HepG2 (cell line): ENCODE measurements at regions not wholly inside any gene's neighbourhood (a gene's known extent, or its start where the extent isn't known, plus 50 kb on each side); places are given as distances from the start of the nearest gene placed in this dataset.

Experiments
- ATAC-seq: fragments of 200-7000 bp; cut with Tn5 transposase; 3 replicates; pipeline ENCODE4 v1.9.1; 2020; ENCODE audit warnings: mild to moderate bottlenecking, moderate library complexity
- BruUV-seq: library from RNA; stranded (reverse); fragments of 400-500 nt; replicated peaks from 2 replicates; lab custom pipeline; 2021; lab: Mats Ljungman, UMichigan
- CTCF ChIA-PET: fragments of 300-600 bp; formaldehyde crosslinking; extraction: SDS; loops from one replicate; lab custom pipeline; 2021; ENCODE audit warnings: low total read pairs, inconsistent platforms, low intra/inter-chr PET ratio; lab: Yijun Ruan, JAX
- POLR2A ChIA-PET: fragments of 350-600 bp; sonication (Branson Sonifier 250); formaldehyde crosslinking; loops from one replicate; lab custom pipeline; 2020; ENCODE audit warnings: antibody characterized with exemption, inconsistent platforms; lab: Yijun Ruan, JAX
- DNase-seq: peaks from one replicate; pipeline ENCODE4 v3.0.0-alpha.2; 2015; ENCODE audit warnings: low spot score
- FAIRE-seq: peaks from 3 replicates; lab custom pipeline; 2011; peaks lifted over from hg19 to GRCh38; lab: Jason Lieb, UNC
- H2AFZ ChIP-seq: one replicate; pipeline ENCODE4 v1.6.1; 2011; ENCODE audit warnings: low read length, inconsistent platforms
- H3K27ac ChIP-seq: fragments of 300-600 bp; 3 replicates; pipeline ENCODE4 v1.8.0; 2011; ENCODE audit warnings: mixed run types, mild to moderate bottlenecking, mixed read lengths, low read length, inconsistent platforms; ENCODE audit not compliant: insufficient read depth; ENCODE audit errors: extremely low read length
- H3K27me3 ChIP-seq, 2 experiments: fragments of 200-600 bp in 1 of 2; 2 replicates in 1 of 2; 3 replicates in 1 of 2; pipeline versions ENCODE4 v1.6.0 to v1.8.0; 2011; ENCODE audit warnings: low read length in 2 of 2, mild to moderate bottlenecking in 2 of 2, moderate library complexity in 2 of 2, inconsistent platforms in 1 of 2; ENCODE audit not compliant: insufficient read depth in 2 of 2, control insufficient read depth in 1 of 2
- H3K36me3 ChIP-seq, 2 experiments: fragments of 200-600 bp in 1 of 2; replicated peaks in 1 of 2; 2 replicates in 1 of 2; 3 replicates in 1 of 2; pipeline versions ENCODE4 v1.5.1 to v1.8.0; 2011; ENCODE audit warnings: low read length in 2 of 2, inconsistent platforms in 1 of 2; ENCODE audit not compliant: insufficient read depth in 2 of 2, control insufficient read depth in 1 of 2
- H3K4me1 ChIP-seq: 2 replicates; pipeline ENCODE4 v1.5.1; 2012; ENCODE audit warnings: low read length, inconsistent platforms; ENCODE audit not compliant: insufficient read depth
- H3K4me2 ChIP-seq: 2 replicates; pipeline ENCODE4 v1.6.0; 2011; ENCODE audit warnings: low read depth, low read length, inconsistent platforms
- H3K4me3 ChIP-seq, 3 experiments: fragments of 200-600 bp in 1 of 3; sonication (generic), shearing (Covaris generic) in 1 of 3; replicated peaks in 1 of 3; 2 replicates each; pipeline ENCODE4 v1.5.1; 2011 to 2016; ENCODE audit warnings: low read length in 3 of 3, inconsistent platforms in 2 of 3, low read depth in 2 of 3, mild to moderate bottlenecking in 2 of 3, control low read depth in 1 of 3, mixed read lengths in 1 of 3; ENCODE audit not compliant: insufficient read depth in 1 of 3
- H3K79me2 ChIP-seq: one replicate; pipeline ENCODE4 v1.6.1; 2011; ENCODE audit warnings: low read length, inconsistent platforms; ENCODE audit not compliant: insufficient read depth
- H3K9ac ChIP-seq: 2 replicates; pipeline ENCODE4 v1.6.0; 2011; ENCODE audit warnings: mild to moderate bottlenecking, low read depth, low read length, inconsistent platforms; ENCODE audit not compliant: insufficient read depth
- H3K9me3 ChIP-seq: 2 replicates; pipeline ENCODE4 v1.5.1; 2012; ENCODE audit warnings: mild to moderate bottlenecking, low read length
- H4K20me1 ChIP-seq: 2 replicates; pipeline ENCODE4 v1.6.0; 2011; ENCODE audit warnings: inconsistent platforms, mild to moderate bottlenecking, low read length, moderate library complexity; ENCODE audit not compliant: insufficient read depth
- ARID3A ChIP-seq: IDR thresholded peaks from 2 replicates; pipeline ENCODE4 v1.6.1; 2012; ENCODE audit warnings: low read depth, low read length, improper control_type of control experiment
- BORCS8-MEF2B ChIP-seq: sonication (generic); formaldehyde crosslinking; IDR thresholded peaks from 2 replicates; pipeline ENCODE4 v1.8.0; 2022; ENCODE audit warnings: mild to moderate bottlenecking, missing genetic modification reagents
- BRD4 ChIP-seq: sonication (generic); formaldehyde crosslinking; IDR thresholded peaks from 2 replicates; pipeline ENCODE4 v1.4.0; 2020; ENCODE audit warnings: missing genetic modification reagents
- CC2D1A ChIP-seq: sonication (generic); formaldehyde crosslinking; IDR thresholded peaks from 2 replicates; pipeline ENCODE4 v1.8.1; 2023; ENCODE audit warnings: mild to moderate bottlenecking, missing genetic modification reagents
- E2F2 ChIP-seq: sonication (generic); formaldehyde crosslinking; IDR thresholded peaks from 2 replicates; pipeline ENCODE4 v1.4.0; 2020; ENCODE audit warnings: missing genetic modification reagents, borderline replicate concordance
- GATA4 ChIP-seq: sonication (generic); IDR thresholded peaks from 2 replicates; pipeline ENCODE4 v1.6.1; 2016; ENCODE audit warnings: antibody characterized with exemption, low read depth, borderline replicate concordance
- HNRNPLL ChIP-seq: fragments of 200-400 bp; formaldehyde crosslinking; IDR thresholded peaks from 2 replicates; pipeline ENCODE4 v1.6.1; 2017; ENCODE audit warnings: mild to moderate bottlenecking, low read depth, low read length; ENCODE audit not compliant: poor library complexity, severe bottlenecking
- NR3C1 ChIP-seq: sonication (generic); formaldehyde crosslinking; IDR thresholded peaks from 2 replicates; pipeline ENCODE4 v1.4.0; 2020; ENCODE audit warnings: missing genetic modification reagents
- PAXIP1 ChIP-seq: sonication (generic); formaldehyde crosslinking; conservative IDR thresholded peaks from 2 replicates; pipeline ENCODE4 v1.4.0; 2020; ENCODE audit warnings: mild to moderate bottlenecking, missing genetic modification reagents, moderate library complexity
- TEAD2 ChIP-seq: sonication (generic); formaldehyde crosslinking; IDR thresholded peaks from 2 replicates; pipeline ENCODE4 v1.9.0; 2021; ENCODE audit warnings: missing genetic modification reagents
- ZMYM3 ChIP-seq: sonication (generic); formaldehyde crosslinking; IDR thresholded peaks from 2 replicates; pipeline ENCODE4 v1.5.1; 2020; ENCODE audit warnings: mild to moderate bottlenecking, missing genetic modification reagents
- ZNF672 ChIP-seq: sonication (generic); formaldehyde crosslinking; IDR thresholded peaks from 2 replicates; pipeline ENCODE4 v1.8.1; 2022; ENCODE audit warnings: missing genetic modification reagents
- ZNF7 ChIP-seq: IDR thresholded peaks from 2 replicates; pipeline ENCODE4 v1.6.1; 2016; ENCODE audit warnings: missing biosample characterization, missing genetic modification reagents
- ZNF841 ChIP-seq: sonication (generic); formaldehyde crosslinking; IDR thresholded peaks from 2 replicates; pipeline ENCODE4 v1.8.1; 2023; ENCODE audit warnings: missing genetic modification reagents, borderline replicate concordance
- WGBS: methylation state at CpG from one replicate; pipeline ENCODE4 v1.1.6; 2017; ENCODE audit warnings: low lambda C conversion rate; 5-methylcytosine and 5-hydroxymethylcytosine counted together
- in situ Hi-C: cut with HindIII; loops from 2 replicates; pipeline ENCODE4 v1.10.0; 2017; ENCODE audit warnings: low pct_unique_long_range_greater_than_20kb; ENCODE audit not compliant: extremely low pct_ligation_motif_present
- intact Hi-C: fragments of 100-400 bp; cut with micrococcal nuclease; formaldehyde crosslinking; loops from one replicate; pipeline ENCODE4 v1.10.0; 2022; ENCODE audit not compliant: unreplicated experiment

- TF ChIP-seq PAXIP1, result no peak
- TF ChIP-seq NR3C1 (CRISPR knock-in tag), result no peak
Observed at GRCh38 chr7:35982600-35982999, 170.5 kb upstream of the EEPD1 start (continued).

GRCh38 chr7:35983626-35984025, 169.4 kb upstream of the EEPD1 start:
- intact Hi-C loops (loop anchor here (10.0 kb wide), 1 partner anchor 101 kb away; no protein-coding TSS in a partner anchor), in situ Hi-C loops (no loop called here)
- Histone ChIP-seq H3K4me3 (no peak overlapping the region), H3K4me1 (peaks cover 10% of the 10 kb centered on the region; the same call in 1 of the 2 replicates), H2AFZ (no peak overlapping the region), H3K79me2 (no peaks in the 10 kb centered on the region), H3K27me3 (peaks cover 0 to 13% of the 10 kb centered on the region in 2 experiments; a peak in 2 of 5 replicates), H3K9ac (no peak overlapping the region), H3K27ac (no peak overlapping the region), H4K20me1 (no peaks in the 10 kb centered on the region), H3K9me3 (no peaks in the 10 kb centered on the region), H3K4me2 (no peak overlapping the region), H3K36me3 (no peaks in the 10 kb centered on the region)
- 38% methylated on average over 5 of the region's 5 CpGs for WGBS
- no peak for ATAC-seq
- no peak for FAIRE-seq
- ChIA-PET POLR2A (interaction anchor here (3.1 kb wide), 1 partner anchor 308 kb away, joined by 15 read pairs; no protein-coding TSS in a partner anchor), CTCF (no interaction called here)
- no TSS peak for BruUV-seq
- DNase-seq, result no peak
- TF ChIP-seq TEAD2 (CRISPR knock-in tag), result no peak
- TF ChIP-seq BRD4 (CRISPR knock-in tag), result no peak
- no peak for TF ChIP-seq HNRNPLL
- TF ChIP-seq ZNF841 (CRISPR knock-in tag), result no peak
- TF ChIP-seq CC2D1A (CRISPR knock-in tag), result no peak
- TF ChIP-seq GATA4, result no peak
- TF ChIP-seq E2F2 (CRISPR knock-in tag), result no peak
- TF ChIP-seq ZMYM3 (CRISPR knock-in tag), result no peak
- TF ChIP-seq ARID3A, result no peak
- TF ChIP-seq BORCS8-MEF2B, result no peak
- TF ChIP-seq ZNF7 (CRISPR knock-in tag), result no peak
- no peak for TF ChIP-seq ZNF672 (CRISPR knock-in tag)
